GM19452 (cell line): ENCODE measurements at regions not wholly inside any gene's neighbourhood (a gene's known extent, or its start where the extent isn't known, plus 50 kb on each side); places are given as distances from the start of the nearest gene placed in this dataset.
A peak's percentile ranks its signal among the peaks of the same experiment; 100 is the strongest.

ENCODE experiments used
- ATAC-seq: cut with Tn5 transposase; IDR thresholded peaks from one replicate; pipeline ENCODE4 v1.9.1; 2021; ENCODE audit not compliant: unreplicated experiment

DNA sequence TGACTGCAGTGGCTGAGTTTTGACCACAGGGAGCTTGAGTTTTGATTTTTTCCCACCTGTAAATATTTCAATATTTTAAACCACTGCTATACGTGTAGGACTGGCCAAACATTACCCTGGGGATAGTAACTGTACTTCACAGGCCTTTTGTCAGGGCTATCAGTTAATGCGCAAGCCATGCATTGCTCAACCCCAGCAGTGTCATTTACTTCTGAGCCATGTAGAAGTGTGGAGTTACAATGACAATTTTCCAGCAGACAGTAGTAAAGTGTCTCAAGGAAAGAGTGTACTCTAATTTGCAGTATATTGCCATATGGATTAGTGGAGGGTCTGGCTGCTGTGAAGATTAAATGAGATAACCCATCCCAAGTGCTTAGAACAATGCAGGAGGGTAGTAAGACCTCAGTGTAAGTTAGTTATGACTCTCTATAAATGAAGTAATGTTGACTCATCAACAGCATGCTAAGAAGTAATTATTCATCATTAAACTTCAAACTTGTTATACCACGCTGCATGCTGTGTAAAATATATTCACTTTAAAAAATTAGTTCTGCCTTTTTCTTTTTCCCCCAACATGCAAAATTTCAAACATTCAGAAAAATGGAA, 489.2 kb downstream of the KDM4C start:
- no peak for ATAC-seq

DNA sequence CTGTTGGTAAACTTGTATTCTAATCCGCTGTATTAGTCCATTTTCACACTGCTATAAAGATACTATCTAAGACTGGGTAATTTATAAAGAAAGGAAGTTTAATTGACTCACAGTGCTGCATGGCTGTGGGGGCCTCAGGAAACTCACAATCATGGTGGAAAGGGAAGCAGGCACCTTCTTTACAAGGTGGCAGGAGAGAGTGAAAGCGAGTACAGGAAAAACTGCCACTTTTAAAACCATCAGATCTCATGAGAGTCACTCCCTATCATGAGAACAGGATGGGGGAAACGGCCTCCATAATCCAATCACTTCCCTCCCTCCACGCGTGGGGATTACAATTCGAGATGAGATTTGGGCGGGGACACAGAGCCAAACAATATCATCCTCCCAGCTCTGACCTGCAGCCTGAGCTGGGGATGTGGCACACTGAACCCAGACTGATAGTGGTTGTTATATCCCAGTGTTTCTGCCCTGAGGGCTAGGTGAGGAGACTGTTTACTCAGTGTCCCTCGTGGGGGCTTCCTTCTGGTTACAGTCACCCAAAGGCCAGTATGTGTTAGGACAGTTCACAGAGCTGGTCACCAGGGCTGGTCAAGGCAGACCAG, 488.3 kb downstream of the KDM4C start:
- no peak for ATAC-seq

- ATAC-seq, result no peak
These were observed 486.1 kb downstream of the KDM4C start for GRCh38 chr9:7243838-7244237.

DNA sequence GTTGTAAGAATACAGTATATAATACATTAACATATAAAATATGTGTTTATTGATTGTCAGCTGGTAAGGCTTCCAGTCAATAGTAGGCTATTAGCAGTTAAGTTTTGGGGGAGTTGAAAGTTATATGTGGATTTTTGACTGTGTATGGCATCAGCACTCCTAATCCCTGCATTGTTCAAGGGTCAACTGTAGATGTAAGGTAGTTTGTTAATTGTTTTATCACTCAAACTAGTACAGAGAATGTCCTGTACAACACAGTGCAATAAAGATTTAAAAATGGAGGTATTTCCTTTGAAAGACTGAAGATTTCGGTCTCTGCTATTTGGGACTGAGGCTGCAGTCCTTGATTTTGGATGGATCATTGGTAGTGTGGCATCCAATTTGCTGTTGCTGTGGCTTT, 484.4 kb downstream of the KDM4C start:
- ATAC-seq, result no peak

- no peak for ATAC-seq
These were observed 483.9 kb downstream of the KDM4C start for GRCh38 chr9:7241694-7242093.

- no peak for ATAC-seq
These were observed 483.0 kb downstream of the KDM4C start for GRCh38 chr9:7240569-7241311.

- no peak for ATAC-seq
These were observed 481.9 kb downstream of the KDM4C start for GRCh38 chr9:7239708-7240107.

- no peak for ATAC-seq
These were observed 480.5 kb downstream of the KDM4C start for GRCh38 chr9:7238247-7238637.

- ATAC-seq, result no peak
These were observed 479.9 kb downstream of the KDM4C start for GRCh38 chr9:7237473-7238246.

GRCh38 chr9:7236186-7236585, 478.4 kb downstream of the KDM4C start:
- ATAC-seq, result no peak

GRCh38 chr9:7234144-7234543, 476.4 kb downstream of the KDM4C start:
- ATAC-seq, result peak; percentile 67

- no peak for ATAC-seq
These were observed 471.8 kb downstream of the KDM4C start for GRCh38 chr9:7229571-7229970.

GRCh38 chr9:7228726-7229125, 471.0 kb downstream of the KDM4C start:
- no peak for ATAC-seq

DNA sequence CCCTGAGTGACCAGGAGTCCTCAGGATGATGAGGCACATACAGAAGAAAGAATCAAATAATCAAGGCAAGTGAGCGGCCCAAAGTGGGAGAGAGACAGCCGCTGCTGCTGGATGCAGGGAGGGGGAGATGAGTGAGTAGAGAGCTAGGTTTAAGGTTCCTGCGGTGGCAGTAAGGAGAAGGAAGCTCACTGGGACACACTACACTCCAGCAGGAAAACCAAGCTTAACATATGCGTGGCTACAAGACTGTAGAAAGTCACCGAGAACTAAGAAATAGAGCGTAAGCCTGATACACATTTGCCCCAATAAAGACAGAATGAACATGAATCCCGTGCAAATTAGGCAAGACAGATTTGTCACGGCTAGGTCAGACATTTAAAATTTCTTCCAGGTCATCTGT, 470.2 kb downstream of the KDM4C start:
- no peak for ATAC-seq

DNA sequence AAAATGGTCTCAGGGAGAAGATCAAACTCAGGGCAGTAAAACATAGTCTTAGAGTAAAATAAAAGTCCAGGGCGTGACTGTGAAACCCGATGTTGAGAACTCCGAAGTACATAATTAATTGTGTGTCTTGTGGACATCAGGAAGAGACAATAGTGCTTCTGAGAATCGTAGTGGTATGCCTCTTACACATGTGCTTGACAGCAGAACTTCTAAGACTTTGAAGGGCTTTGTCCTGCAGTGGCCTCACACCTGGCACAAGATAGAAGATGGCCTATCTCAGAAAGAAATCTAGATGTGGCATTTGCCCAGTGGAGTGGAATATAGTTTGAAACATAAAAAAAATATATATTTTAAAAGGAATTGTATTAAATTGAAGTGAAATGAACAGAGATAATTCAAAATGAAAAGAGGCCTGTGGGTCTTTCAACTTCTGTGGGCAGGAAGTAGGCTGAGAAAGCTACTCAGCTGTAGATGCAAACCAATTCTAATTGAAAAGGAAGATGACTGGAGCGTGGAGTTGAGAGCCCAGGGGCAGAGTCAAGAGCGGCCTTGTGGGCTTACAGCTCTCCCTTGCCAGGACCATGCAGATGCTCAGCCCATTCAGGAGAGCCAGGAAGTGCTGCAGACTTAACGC, 468.4 kb downstream of the KDM4C start:
- no peak for ATAC-seq
